NCI-H1694 treated with DMSO at 0.1 percent for 48 hours (cell line): ENCODE measurements at regions not wholly inside any gene's neighbourhood (a gene's known extent, or its start where the extent isn't known, plus 50 kb on each side); places are given as distances from the start of the nearest gene placed in this dataset.

Source experiments
- DNase-seq: peaks from one replicate; lab custom pipeline; 2025; lab: John Stamatoyannopoulos, UW

- no peak for DNase-seq
Measured at GRCh38 chr4:147312376-147313046, 168.4 kb upstream of the EDNRA start.

- no peak for DNase-seq
Measured at GRCh38 chr4:147313108-147313507, 167.8 kb upstream of the EDNRA start.

- DNase-seq: no peak
Measured at GRCh38 chr4:147318586-147318985, 162.3 kb upstream of the EDNRA start.

- DNase-seq: no peak
Measured at GRCh38 chr4:147325571-147325981, 155.3 kb upstream of the EDNRA start.

- DNase-seq: no peak
Measured at GRCh38 chr4:147326591-147326990, 154.3 kb upstream of the EDNRA start.

GRCh38 chr4:147327322-147327721, 153.6 kb upstream of the EDNRA start:
- no peak for DNase-seq

GRCh38 chr4:147328189-147328588, 152.7 kb upstream of the EDNRA start:
- DNase-seq: no peak

- no peak for DNase-seq
Measured at GRCh38 chr4:147328756-147329446, 152.0 kb upstream of the EDNRA start.

GRCh38 chr4:147332091-147332490, 148.8 kb upstream of the EDNRA start:
- no peak for DNase-seq

- no peak for DNase-seq
Measured at GRCh38 chr4:147334478-147334877, 146.4 kb upstream of the EDNRA start.

GRCh38 chr4:147335183-147335582, 145.7 kb upstream of the EDNRA start:
- no peak for DNase-seq

GRCh38 chr4:147336252-147336651, 144.6 kb upstream of the EDNRA start:
- DNase-seq: no peak

- no peak for DNase-seq
Measured at GRCh38 chr4:147339100-147339499, 141.8 kb upstream of the EDNRA start.

GRCh38 chr4:147340111-147340510, 140.8 kb upstream of the EDNRA start:
- no peak for DNase-seq

GRCh38 chr4:147340591-147341120, 140.2 kb upstream of the EDNRA start:
- no peak for DNase-seq

GRCh38 chr4:147343692-147344091, 137.2 kb upstream of the EDNRA start:
- DNase-seq: no peak

GRCh38 chr4:147345662-147346061, 135.2 kb upstream of the EDNRA start:
- DNase-seq: no peak

- no peak for DNase-seq
Measured at GRCh38 chr4:147347217-147347616, 133.7 kb upstream of the EDNRA start.

GRCh38 chr4:147349193-147349592, 131.7 kb upstream of the EDNRA start:
- DNase-seq: no peak

GRCh38 chr4:147351083-147351787, 129.7 kb upstream of the EDNRA start:
- DNase-seq: no peak

- DNase-seq: no peak
Measured at GRCh38 chr4:147354237-147354636, 126.7 kb upstream of the EDNRA start.

- DNase-seq: no peak
Measured at GRCh38 chr4:147355032-147355656, 125.8 kb upstream of the EDNRA start.
